Osteoblast (primary cell): ENCODE measurements at regions not wholly inside any gene's neighbourhood (a gene's known extent, or its start where the extent isn't known, plus 50 kb on each side); places are given as distances from the start of the nearest gene placed in this dataset.

Experiments
- DNase-seq: peaks from one replicate; pipeline ENCODE4 v3.0.0; 2011; ENCODE audit warnings: low spot score, mixed read lengths; ENCODE audit not compliant: insufficient read length; ENCODE audit errors: missing footprints
- H2AFZ ChIP-seq: 2 replicates; pipeline ENCODE4 v1.6.0; 2011; ENCODE audit warnings: mild to moderate bottlenecking, low read length
- H3K27ac ChIP-seq: 2 replicates; pipeline ENCODE4 v1.5.1; 2011; ENCODE audit warnings: mild to moderate bottlenecking, low read depth, low read length, moderate library complexity
- H3K27me3 ChIP-seq: 2 replicates; pipeline ENCODE4 v1.6.0; 2012; ENCODE audit warnings: mild to moderate bottlenecking, control low read depth, inconsistent platforms, low read length, moderate library complexity; ENCODE audit not compliant: insufficient read depth
- H3K36me3 ChIP-seq: 2 replicates; pipeline ENCODE4 v1.5.1; 2011; ENCODE audit warnings: mild to moderate bottlenecking, low read length, control low read depth, moderate library complexity; ENCODE audit not compliant: insufficient read depth
- H3K4me1 ChIP-seq: 2 replicates; pipeline ENCODE4 v1.5.1; 2011; ENCODE audit warnings: mild to moderate bottlenecking, low read length, control low read depth, moderate library complexity; ENCODE audit not compliant: insufficient read depth
- H3K4me2 ChIP-seq: 2 replicates; pipeline ENCODE4 v1.6.0; 2011; ENCODE audit warnings: mild to moderate bottlenecking, low read length; ENCODE audit not compliant: insufficient read depth
- H3K4me3 ChIP-seq: fragments of 200-600 bp; sonication (generic); 3 replicates; pipeline ENCODE4 v1.5.1; 2012; ENCODE audit warnings: mild to moderate bottlenecking, low read length, inconsistent platforms; ENCODE audit not compliant: insufficient read depth
- H3K79me2 ChIP-seq: 2 replicates; pipeline ENCODE4 v1.6.0; 2012; ENCODE audit warnings: mild to moderate bottlenecking, low read length, control low read depth, inconsistent platforms; ENCODE audit not compliant: insufficient read depth
- H3K9me3 ChIP-seq: 2 replicates; pipeline ENCODE4 v1.5.1; 2011; ENCODE audit warnings: low read depth, low read length, control low read depth
- H4K20me1 ChIP-seq: 2 replicates; pipeline ENCODE4 v1.6.0; 2012; ENCODE audit warnings: mild to moderate bottlenecking, low read length, control low read depth; ENCODE audit not compliant: insufficient read depth
- TF ChIP-seq, protein P1 (sequence below): IDR thresholded peaks from 2 replicates; pipeline ENCODE4 v1.5.1; 2011; ENCODE audit warnings: mild to moderate bottlenecking, low read depth, low read length, moderate library complexity; ENCODE audit errors: extremely low read depth

- no peak for DNase-seq
Observed at GRCh38 chr18:43719267-43719795, 442.0 kb upstream of the SYT4 start.

GRCh38 chr18:43720041-43720440 lies 442.8 kb upstream of the SYT4 start:
- Histone ChIP-seq H3K4me1 (no peaks in the 10 kb centered on the region), H3K36me3 (no peaks in the 10 kb centered on the region), H3K4me3 (no peak overlapping the region), H3K4me2 (no peak overlapping the region), H4K20me1 (no peaks in the 10 kb centered on the region), H3K27me3 (no peaks in the 10 kb centered on the region), H2AFZ (no peak overlapping the region), H3K9me3 (no peaks in the 10 kb centered on the region), H3K27ac (no peak overlapping the region), H3K79me2 (no peaks in the 10 kb centered on the region)
- TF ChIP-seq, protein P1, sequence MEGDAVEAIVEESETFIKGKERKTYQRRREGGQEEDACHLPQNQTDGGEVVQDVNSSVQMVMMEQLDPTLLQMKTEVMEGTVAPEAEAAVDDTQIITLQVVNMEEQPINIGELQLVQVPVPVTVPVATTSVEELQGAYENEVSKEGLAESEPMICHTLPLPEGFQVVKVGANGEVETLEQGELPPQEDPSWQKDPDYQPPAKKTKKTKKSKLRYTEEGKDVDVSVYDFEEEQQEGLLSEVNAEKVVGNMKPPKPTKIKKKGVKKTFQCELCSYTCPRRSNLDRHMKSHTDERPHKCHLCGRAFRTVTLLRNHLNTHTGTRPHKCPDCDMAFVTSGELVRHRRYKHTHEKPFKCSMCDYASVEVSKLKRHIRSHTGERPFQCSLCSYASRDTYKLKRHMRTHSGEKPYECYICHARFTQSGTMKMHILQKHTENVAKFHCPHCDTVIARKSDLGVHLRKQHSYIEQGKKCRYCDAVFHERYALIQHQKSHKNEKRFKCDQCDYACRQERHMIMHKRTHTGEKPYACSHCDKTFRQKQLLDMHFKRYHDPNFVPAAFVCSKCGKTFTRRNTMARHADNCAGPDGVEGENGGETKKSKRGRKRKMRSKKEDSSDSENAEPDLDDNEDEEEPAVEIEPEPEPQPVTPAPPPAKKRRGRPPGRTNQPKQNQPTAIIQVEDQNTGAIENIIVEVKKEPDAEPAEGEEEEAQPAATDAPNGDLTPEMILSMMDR: no peak
- no peak for DNase-seq

More at GRCh38 chr18:43719267-43719795, 442.0 kb upstream of the SYT4 start:
- H4K20me1 ChIP-seq: no peaks in the 10 kb centered on the region
- H2AFZ ChIP-seq: no peak overlapping the region
- no peak overlapping the region for H3K4me3 ChIP-seq
- no peak overlapping the region for H3K27ac ChIP-seq
- H3K9me3 ChIP-seq: no peaks in the 10 kb centered on the region
- no peak overlapping the region for H3K4me2 ChIP-seq
- H3K36me3 ChIP-seq: no peaks in the 10 kb centered on the region
- no peaks in the 10 kb centered on the region for H3K4me1 ChIP-seq
- TF ChIP-seq, protein P1: no peak
- H3K27me3 ChIP-seq: no peaks in the 10 kb centered on the region
- no peaks in the 10 kb centered on the region for H3K79me2 ChIP-seq

GRCh38 chr18:43735570-43735969 lies 458.3 kb upstream of the SYT4 start:
- no peaks in the 10 kb centered on the region for H3K9me3 ChIP-seq
- no peaks in the 10 kb centered on the region for H4K20me1 ChIP-seq
- H3K27ac ChIP-seq: no peak overlapping the region
- H3K4me2 ChIP-seq: no peak overlapping the region
- H3K27me3 ChIP-seq: no peaks in the 10 kb centered on the region
- DNase-seq: no peak
- no peak overlapping the region for H3K4me3 ChIP-seq
- no peaks in the 10 kb centered on the region for H3K36me3 ChIP-seq
- no peaks in the 10 kb centered on the region for H3K4me1 ChIP-seq
- no peak overlapping the region for H2AFZ ChIP-seq
- no peaks in the 10 kb centered on the region for H3K79me2 ChIP-seq
- TF ChIP-seq, protein P1: no peak

- Histone ChIP-seq H3K79me2 (no peaks in the 10 kb centered on the region), H3K9me3 (no peaks in the 10 kb centered on the region)
- TF ChIP-seq, protein P1: no peak
Observed at GRCh38 chr18:43744960-43745745, 467.9 kb upstream of the SYT4 start.

More at GRCh38 chr18:43744960-43745745, 467.9 kb upstream of the SYT4 start:
- no peak overlapping the region for H3K4me2 ChIP-seq
- no peaks in the 10 kb centered on the region for H3K27me3 ChIP-seq
- no peaks in the 10 kb centered on the region for H3K4me1 ChIP-seq
- H3K27ac ChIP-seq: no peak overlapping the region
- H3K4me3 ChIP-seq: no peak overlapping the region
- DNase-seq: no peak
- no peaks in the 10 kb centered on the region for H4K20me1 ChIP-seq
- H2AFZ ChIP-seq: no peak overlapping the region
- no peaks in the 10 kb centered on the region for H3K36me3 ChIP-seq
